Tibial nerve (tissue), 4 donors: ENCODE measurements at regions not wholly inside any gene's neighbourhood (a gene's known extent, or its start where the extent isn't known, plus 50 kb on each side); places are given as distances from the start of the nearest gene placed in this dataset.

Experiments
- DNase-seq, 2 donors: peaks; one replicate each; pipeline ENCODE4 v3.0.0-alpha.2; 2019; ENCODE audit warnings: low spot score in 2 of 2
- H3K27ac ChIP-seq, 4 donors: fragments of 200-600 bp; sonication (generic) in 3 of 4; one replicate each; pipeline ENCODE4 v1.5.1; 2017 to 2019; ENCODE audit warnings: mild to moderate bottlenecking in 1 of 4
- H3K27me3 ChIP-seq, 2 donors: fragments of 200-600 bp; sonication (generic) in 1 of 2; one replicate each; pipeline versions ENCODE4 v1.5.1 to v1.6.0; 2017 to 2019
- H3K36me3 ChIP-seq, 3 donors: fragments of 200-600 bp; sonication (generic); one replicate each; pipeline ENCODE4 v1.5.1; 2018 to 2019
- H3K4me1 ChIP-seq, 4 donors: fragments of 200-600 bp; sonication (generic) in 3 of 4; one replicate each; pipeline ENCODE4 v1.5.1; 2017 to 2019
- H3K4me3 ChIP-seq, 4 donors: fragments of 200-600 bp; sonication (generic) in 3 of 4; one replicate each; pipeline ENCODE4 v1.5.1; 2017 to 2019; ENCODE audit warnings: mild to moderate bottlenecking in 1 of 4, moderate library complexity in 1 of 4
- H3K9me3 ChIP-seq, 4 donors: fragments of 200-600 bp; sonication (generic) in 3 of 4; one replicate each; pipeline ENCODE4 v1.5.1; 2017 to 2019
- EP300 ChIP-seq, 2 donors: sonication (generic); formaldehyde crosslinking; IDR thresholded peaks; one replicate each; pipeline ENCODE4 v1.6.1; 2017; ENCODE audit warnings: antibody characterized with exemption in 2 of 2, mild to moderate bottlenecking in 1 of 2
- POLR2A ChIP-seq, 2 donors: fragments of 450-650 bp; IDR thresholded peaks; one replicate each; pipeline ENCODE4 v1.6.1; 2017; ENCODE audit warnings: antibody characterized with exemption in 2 of 2, mild to moderate bottlenecking in 2 of 2, moderate library complexity in 2 of 2
- WGBS, 2 donors: methylation state at CpG; one replicate each; pipeline ENCODE4 v1.1.5; 2018; 5-methylcytosine and 5-hydroxymethylcytosine counted together
- TF ChIP-seq, protein P1 (sequence below), 5 experiments: fragments of 200-600 bp in 3 of 5; fragments of 450-650 bp in 2 of 5; sonication (generic) in 3 of 5; IDR thresholded peaks; one replicate each; pipeline ENCODE4 v1.5.1; 2016 to 2019; ENCODE audit warnings: antibody characterized with exemption in 5 of 5, mild to moderate bottlenecking in 3 of 5, moderate library complexity in 2 of 5

DNA sequence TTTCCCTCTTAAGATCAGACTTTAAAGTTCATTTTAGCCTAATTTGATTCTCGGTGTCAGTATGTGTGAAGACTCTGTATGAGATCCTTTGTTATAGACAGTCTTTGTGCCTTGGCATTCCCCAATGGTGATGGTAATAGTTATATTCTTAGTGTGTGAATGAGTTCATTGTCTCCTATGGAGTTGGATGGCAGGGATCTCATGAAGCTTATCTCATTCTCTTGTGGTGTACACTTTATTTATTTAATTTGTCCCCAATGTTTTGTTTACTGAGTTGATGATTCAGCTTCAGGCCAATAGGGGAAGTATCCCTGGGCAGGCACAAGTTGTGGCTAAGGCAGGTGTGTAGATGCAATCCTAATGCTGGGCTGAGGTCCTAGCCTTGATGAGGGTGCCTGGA, 222.0 kb upstream of the DPPA4 start:
- Histone ChIP-seq H3K4me3 (no peak overlapping the region), H3K4me1 (no peaks in the 10 kb centered on the region), H3K27me3 (no peaks in the 10 kb centered on the region), H3K9me3 (peaks cover 0 to 24% (median 2%) of the 10 kb centered on the region in 4 donors), H3K27ac (no peak overlapping the region), H3K36me3 (no peaks in the 10 kb centered on the region)
- 49 to 52% methylated on average over 1 of the region's 1 CpG for WGBS, 2 donors
- no peak for DNase-seq
- no peak for TF ChIP-seq POLR2A (IDR thresholded peaks at IDR 0.05)
- TF ChIP-seq EP300 (IDR thresholded peaks at IDR 0.05) = no peak
- TF ChIP-seq, protein P1, sequence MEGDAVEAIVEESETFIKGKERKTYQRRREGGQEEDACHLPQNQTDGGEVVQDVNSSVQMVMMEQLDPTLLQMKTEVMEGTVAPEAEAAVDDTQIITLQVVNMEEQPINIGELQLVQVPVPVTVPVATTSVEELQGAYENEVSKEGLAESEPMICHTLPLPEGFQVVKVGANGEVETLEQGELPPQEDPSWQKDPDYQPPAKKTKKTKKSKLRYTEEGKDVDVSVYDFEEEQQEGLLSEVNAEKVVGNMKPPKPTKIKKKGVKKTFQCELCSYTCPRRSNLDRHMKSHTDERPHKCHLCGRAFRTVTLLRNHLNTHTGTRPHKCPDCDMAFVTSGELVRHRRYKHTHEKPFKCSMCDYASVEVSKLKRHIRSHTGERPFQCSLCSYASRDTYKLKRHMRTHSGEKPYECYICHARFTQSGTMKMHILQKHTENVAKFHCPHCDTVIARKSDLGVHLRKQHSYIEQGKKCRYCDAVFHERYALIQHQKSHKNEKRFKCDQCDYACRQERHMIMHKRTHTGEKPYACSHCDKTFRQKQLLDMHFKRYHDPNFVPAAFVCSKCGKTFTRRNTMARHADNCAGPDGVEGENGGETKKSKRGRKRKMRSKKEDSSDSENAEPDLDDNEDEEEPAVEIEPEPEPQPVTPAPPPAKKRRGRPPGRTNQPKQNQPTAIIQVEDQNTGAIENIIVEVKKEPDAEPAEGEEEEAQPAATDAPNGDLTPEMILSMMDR (IDR thresholded peaks at IDR 0.05) = no peak

DNA sequence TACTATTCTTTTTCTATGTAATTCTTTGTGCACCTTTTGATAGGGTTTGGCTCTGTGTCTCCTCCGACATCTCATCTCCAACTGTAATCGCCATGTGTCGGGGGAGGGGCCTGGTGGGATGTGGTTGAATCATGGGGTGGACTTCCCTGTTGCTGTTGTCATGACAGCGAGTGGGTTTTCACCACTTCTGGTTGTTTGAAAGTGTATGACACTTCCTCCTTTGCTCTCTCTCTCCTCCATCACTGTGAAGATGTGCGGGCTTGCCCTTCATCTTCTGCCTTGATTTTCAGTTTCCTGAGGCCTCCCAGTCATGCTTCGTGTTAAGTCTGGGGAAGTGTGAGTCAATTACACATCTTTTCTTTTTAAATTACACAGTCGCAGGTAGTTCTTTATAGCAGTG, 225.8 kb upstream of the DPPA4 start:
- TF ChIP-seq EP300 (IDR thresholded peaks at IDR 0.05) (no peak), POLR2A (IDR thresholded peaks at IDR 0.05) (no peak)
- TF ChIP-seq, protein P1 (IDR thresholded peaks at IDR 0.05) = no peak
- no peak overlapping the region for H3K27ac ChIP-seq
- WGBS, 2 donors = 81 to 84% methylated on average over 7 of the region's 7 CpGs
- no peaks in the 10 kb centered on the region for H3K27me3 ChIP-seq
- H3K9me3 ChIP-seq = peaks cover 0 to 13% (median 0%) of the 10 kb centered on the region in 4 donors
- no peak overlapping the region for H3K4me3 ChIP-seq
- H3K36me3 ChIP-seq = no peaks in the 10 kb centered on the region
- no peak for DNase-seq
- H3K4me1 ChIP-seq = no peaks in the 10 kb centered on the region

DNA sequence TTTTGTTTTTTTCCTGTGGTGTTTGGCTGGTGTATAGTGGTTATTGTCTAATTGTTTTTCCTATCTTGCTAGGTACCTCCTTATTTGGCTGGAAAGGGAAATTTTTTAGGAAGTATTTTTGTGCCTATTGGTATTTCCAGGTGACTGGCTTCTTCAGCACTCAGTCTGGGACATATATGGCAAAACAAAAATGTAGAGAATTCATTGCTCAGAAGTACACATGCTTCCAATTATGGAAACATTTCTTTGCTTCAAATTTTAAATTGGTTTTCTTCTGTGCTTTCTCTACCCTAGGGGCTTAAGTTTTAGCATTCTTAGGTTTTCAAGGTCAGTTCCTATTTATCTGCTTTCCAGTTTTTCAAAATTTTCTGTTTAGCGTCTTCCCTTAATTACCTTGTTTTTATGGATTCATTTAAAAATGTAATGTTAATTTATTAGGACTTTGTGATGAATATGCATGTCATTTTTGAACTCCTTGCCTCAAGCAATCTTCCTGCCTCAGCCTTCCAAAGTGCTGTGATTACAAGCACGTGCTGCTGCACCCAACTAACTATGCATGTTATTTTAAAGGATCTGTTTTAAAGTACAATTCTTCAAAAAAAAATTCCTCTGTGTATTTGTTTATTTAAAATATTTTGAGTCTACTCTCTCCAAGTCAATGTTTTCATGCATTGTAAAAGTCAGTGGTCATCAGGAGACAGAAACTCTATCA, 231.9 kb upstream of the DPPA4 start:
- WGBS, 2 donors = 35 to 37% methylated on average over 2 of the region's 2 CpGs
- H3K27ac ChIP-seq = no peak overlapping the region
- H3K4me1 ChIP-seq = no peaks in the 10 kb centered on the region
- H3K4me3 ChIP-seq = no peak overlapping the region
- H3K9me3 ChIP-seq = no peaks in the 10 kb centered on the region
- no peaks in the 10 kb centered on the region for H3K27me3 ChIP-seq
- no peaks in the 10 kb centered on the region for H3K36me3 ChIP-seq
- no peak for DNase-seq
- TF ChIP-seq, protein P1 (IDR thresholded peaks at IDR 0.05) = no peak
- TF ChIP-seq EP300 (IDR thresholded peaks at IDR 0.05) (no peak), POLR2A (IDR thresholded peaks at IDR 0.05) (no peak)

DNA sequence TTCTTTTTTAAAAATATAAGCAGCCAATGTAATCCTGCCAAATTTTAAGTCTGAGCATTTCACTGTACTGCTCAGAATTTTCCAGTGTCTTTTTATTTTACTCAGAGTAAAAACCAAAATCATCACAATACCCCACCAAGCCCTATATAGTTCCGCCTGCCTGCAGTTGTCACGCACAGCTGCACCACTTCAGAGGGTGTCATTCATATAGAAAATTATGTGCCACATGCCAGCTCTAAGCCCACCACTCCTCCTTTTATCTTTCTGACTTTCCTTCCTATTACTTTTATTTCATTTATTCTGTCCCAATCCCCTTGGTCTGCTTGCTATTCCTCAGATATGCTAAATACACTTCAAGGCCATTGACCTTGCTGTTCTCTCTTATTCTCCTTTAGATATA, 233.1 kb upstream of the DPPA4 start:
- H3K36me3 ChIP-seq = no peaks in the 10 kb centered on the region
- TF ChIP-seq, protein P1 (IDR thresholded peaks at IDR 0.05) = no peak
- TF ChIP-seq POLR2A (IDR thresholded peaks at IDR 0.05) = no peak
- TF ChIP-seq EP300 (IDR thresholded peaks at IDR 0.05) = no peak
- H3K4me1 ChIP-seq = no peaks in the 10 kb centered on the region
- 90% methylated on average over 2 of the region's 2 CpGs for WGBS, 2 donors
- H3K27ac ChIP-seq = no peak overlapping the region
- H3K9me3 ChIP-seq = no peaks in the 10 kb centered on the region
- no peak for DNase-seq
- H3K27me3 ChIP-seq = no peaks in the 10 kb centered on the region
- no peak overlapping the region for H3K4me3 ChIP-seq

DNA sequence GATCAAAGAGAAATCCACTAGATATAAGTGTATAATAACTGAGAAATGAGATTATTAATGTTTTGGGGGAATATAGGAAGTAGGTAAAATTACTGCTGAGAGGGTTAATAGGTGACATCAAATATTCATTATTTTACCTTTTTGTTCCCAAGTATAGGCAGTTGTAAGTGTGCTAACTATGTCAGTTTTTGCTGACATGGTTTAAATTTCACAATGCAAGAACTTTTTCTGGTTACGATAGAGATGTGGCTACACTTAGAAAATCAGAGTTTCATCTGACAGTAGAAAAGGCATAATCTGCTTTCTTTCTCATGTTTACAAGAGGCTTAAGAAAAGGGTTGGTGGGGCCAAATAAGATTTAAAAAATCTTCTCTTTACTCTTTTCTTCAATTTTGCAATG, 235.0 kb upstream of the DPPA4 start:
- no peak overlapping the region for H3K27ac ChIP-seq
- no peak for DNase-seq
- no peaks in the 10 kb centered on the region for H3K9me3 ChIP-seq
- no peaks in the 10 kb centered on the region for H3K36me3 ChIP-seq
- WGBS, 2 donors = 90 to 95% methylated on average over 1 of the region's 1 CpG
- TF ChIP-seq EP300 (IDR thresholded peaks at IDR 0.05) (no peak), POLR2A (IDR thresholded peaks at IDR 0.05) (no peak)
- TF ChIP-seq, protein P1 (IDR thresholded peaks at IDR 0.05) = no peak
- no peak overlapping the region for H3K4me3 ChIP-seq
- H3K4me1 ChIP-seq = no peaks in the 10 kb centered on the region
- no peaks in the 10 kb centered on the region for H3K27me3 ChIP-seq
